OCI-M1 (cell line): ENCODE measurements at regions not wholly inside any gene's neighbourhood (a gene's known extent, or its start where the extent isn't known, plus 50 kb on each side); places are given as distances from the start of the nearest gene placed in this dataset.
"Not testable (repeated sequence)": the region's sequence is repeated elsewhere in the genome, so short reads cannot be mapped to it uniquely, and the experiment has no call there.

ENCODE experiments used
- DNase-seq: peaks from one replicate; lab custom pipeline; 2025; lab: John Stamatoyannopoulos, UW

DNA sequence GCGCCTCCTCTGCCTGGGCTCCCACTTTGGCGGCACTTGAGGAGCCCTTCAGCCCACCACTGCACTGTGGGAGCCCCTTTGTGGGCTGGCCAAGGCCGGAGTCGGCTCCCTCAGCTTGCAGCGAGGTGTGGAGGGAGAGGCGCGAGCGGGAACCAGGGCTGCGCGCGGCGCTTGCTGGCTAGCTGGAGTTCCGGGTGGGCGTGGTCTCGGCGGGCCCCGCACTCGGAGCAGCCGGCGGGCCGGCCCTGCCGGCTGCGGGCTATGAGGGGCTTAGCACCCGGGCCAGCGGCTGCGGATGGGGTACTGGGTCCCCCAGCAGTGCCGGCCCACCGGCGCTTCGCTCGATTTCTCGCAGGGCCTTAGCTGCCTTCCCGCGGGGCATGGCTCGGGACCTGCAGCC lies 344.5 kb downstream of the NYAP2 start:
- DNase-seq = not testable (repeated sequence)

DNA sequence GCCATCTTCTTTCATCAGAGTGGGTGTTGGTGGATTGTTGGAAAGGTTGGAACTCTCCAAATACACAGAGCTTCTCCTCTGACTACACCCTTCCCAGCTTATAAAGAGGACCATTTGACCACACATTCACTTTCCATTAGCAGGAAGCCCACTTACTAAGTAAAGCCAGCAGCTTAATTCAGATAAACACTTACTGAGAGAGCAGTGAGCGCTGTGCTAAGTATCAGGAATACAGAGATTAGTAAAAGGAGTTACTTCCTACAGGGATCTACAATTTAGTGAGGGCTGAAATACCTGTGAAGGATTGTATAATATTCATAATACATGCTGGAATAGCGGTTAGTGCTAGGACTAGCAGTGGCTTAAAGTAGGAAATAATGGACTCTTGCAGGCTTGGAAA lies 343.0 kb downstream of the NYAP2 start:
- DNase-seq = no peak

- DNase-seq = no peak
Observed at GRCh38 chr2:225740086-225740485, 340.6 kb downstream of the NYAP2 start.

GRCh38 chr2:225739328-225739727 lies 339.8 kb downstream of the NYAP2 start:
- peak; percentile 10 for DNase-seq

- no peak for DNase-seq
Observed at GRCh38 chr2:225738735-225739134, 339.2 kb downstream of the NYAP2 start.

DNA sequence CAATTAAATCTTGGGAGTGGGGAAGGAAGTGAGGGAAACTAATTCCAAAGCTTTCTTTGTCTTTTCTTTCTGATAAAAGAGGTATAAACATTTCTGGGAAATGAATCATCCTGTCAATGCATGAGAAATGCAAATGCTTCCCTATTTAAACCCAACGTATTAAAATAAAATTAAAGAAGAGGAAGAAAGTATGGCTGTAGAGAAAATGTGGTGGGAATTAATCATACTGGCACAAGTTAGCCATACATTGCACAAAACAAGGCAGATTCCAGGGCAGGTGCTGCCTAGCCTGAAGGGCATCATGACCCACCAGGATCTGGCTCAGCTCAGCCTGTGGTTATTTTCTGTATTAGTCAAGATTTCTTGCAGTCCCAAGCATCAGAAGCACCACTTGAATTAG lies 338.0 kb downstream of the NYAP2 start:
- no peak for DNase-seq

DNA sequence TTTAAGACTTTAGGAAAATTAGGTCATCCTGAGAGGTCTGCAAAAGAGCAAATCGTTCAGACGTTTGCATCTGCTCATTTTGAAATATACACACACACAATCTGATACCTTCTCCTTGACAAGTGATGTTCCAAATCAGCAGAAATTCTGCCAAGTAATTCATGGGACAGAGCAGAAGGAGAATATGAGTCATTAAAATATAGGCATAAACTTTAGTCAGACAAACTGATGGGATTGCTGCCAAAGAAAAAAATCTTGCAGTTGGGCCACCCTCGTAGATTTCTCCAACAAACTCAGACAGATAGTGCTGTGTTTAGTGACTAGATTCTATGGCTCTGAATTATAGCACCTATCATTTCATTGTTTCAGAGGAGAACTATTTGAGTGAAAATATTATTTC lies 336.3 kb downstream of the NYAP2 start:
- peak; percentile 69 for DNase-seq

- no peak for DNase-seq
Observed at GRCh38 chr2:225725726-225726125, 326.2 kb downstream of the NYAP2 start.
